Fibroblast of skin of right biceps (primary cell): ENCODE measurements at regions not wholly inside any gene's neighbourhood (a gene's known extent, or its start where the extent isn't known, plus 50 kb on each side); places are given as distances from the start of the nearest gene placed in this dataset.
A peak's percentile ranks its signal among the peaks of the same experiment; 100 is the strongest.
"Not testable (repeated sequence)": the region's sequence is repeated elsewhere in the genome, so short reads cannot be mapped to it uniquely, and the experiment has no call there.

Experiments
- DNase-seq: peaks from one replicate; pipeline ENCODE4 v3.0.0-alpha.2; 2013

GRCh38 chr6:71056656-71057055 lies 99.8 kb upstream of the B3GAT2 start:
- DNase-seq: no peak

- no peak for DNase-seq
Observed at GRCh38 chr6:71066153-71066552, 109.3 kb upstream of the B3GAT2 start.

- DNase-seq: no peak
Observed at GRCh38 chr6:71067816-71068215, 111.0 kb upstream of the B3GAT2 start.

GRCh38 chr6:71072508-71072907 lies 115.6 kb upstream of the B3GAT2 start:
- peak; percentile 14 for DNase-seq

- no peak for DNase-seq
Observed at GRCh38 chr6:71077655-71078054, 120.8 kb upstream of the B3GAT2 start.

GRCh38 chr6:71079677-71080076 lies 122.8 kb upstream of the B3GAT2 start:
- peak; percentile 30 for DNase-seq

GRCh38 chr6:71080133-71080532 lies 123.3 kb upstream of the B3GAT2 start:
- no peak for DNase-seq

- peak; percentile 43 for DNase-seq
Observed at GRCh38 chr6:71080826-71081225, 124.0 kb upstream of the B3GAT2 start.

- peak; percentile 32 for DNase-seq
Observed at GRCh38 chr6:71082033-71082650, 125.3 kb upstream of the B3GAT2 start.

GRCh38 chr6:71083308-71083820 lies 126.5 kb upstream of the B3GAT2 start:
- DNase-seq: no peak

GRCh38 chr6:71088166-71088565 lies 131.3 kb upstream of the B3GAT2 start:
- no peak for DNase-seq

GRCh38 chr6:71090217-71090616 lies 133.4 kb upstream of the B3GAT2 start:
- no peak for DNase-seq

- DNase-seq: no peak
Observed at GRCh38 chr6:71091167-71091566, 134.3 kb upstream of the B3GAT2 start.

- no peak for DNase-seq
Observed at GRCh38 chr6:71091956-71092355, 135.1 kb upstream of the B3GAT2 start.

GRCh38 chr6:71097264-71097663 lies 140.4 kb upstream of the B3GAT2 start:
- DNase-seq: not testable (repeated sequence)

- no peak for DNase-seq
Observed at GRCh38 chr6:71099649-71100048, 142.8 kb upstream of the B3GAT2 start.

GRCh38 chr6:71103130-71103529 lies 146.3 kb upstream of the B3GAT2 start:
- DNase-seq: peak; percentile 3

GRCh38 chr6:71103641-71104040 lies 146.8 kb upstream of the B3GAT2 start:
- no peak for DNase-seq

- DNase-seq: no peak
Observed at GRCh38 chr6:71106276-71106675, 149.4 kb upstream of the B3GAT2 start.

GRCh38 chr6:71107911-71108420 lies 151.1 kb upstream of the B3GAT2 start:
- peak; percentile 71 for DNase-seq

GRCh38 chr6:71114544-71114943 lies 157.7 kb upstream of the B3GAT2 start:
- DNase-seq: no peak

GRCh38 chr6:71114986-71115385 lies 158.1 kb upstream of the B3GAT2 start:
- DNase-seq: no peak

- no peak for DNase-seq
Observed at GRCh38 chr6:71119560-71119959, 162.7 kb upstream of the B3GAT2 start.

- peak; percentile 28 for DNase-seq
Observed at GRCh38 chr6:71123051-71123450, 165.6 kb upstream of the OGFRL1 start.

GRCh38 chr6:71124340-71124739 lies 164.3 kb upstream of the OGFRL1 start:
- DNase-seq: peak; percentile 32
